ENCODE measurements at regions not wholly inside any gene's neighbourhood (a gene's known extent, or its start where the extent isn't known, plus 50 kb on each side); places are given as distances from the start of the nearest gene placed in this dataset.
"Not testable (repeated sequence)": the region's sequence is repeated elsewhere in the genome, so short reads cannot be mapped to it uniquely, and the experiment has no call there.

GRCh38 chr2:176922545-176922944, 290.0 kb upstream of the HNRNPA3 start:
- DNase-seq (ENCODE audit: low read depth), result not testable (repeated sequence)

GRCh38 chr2:176923205-176923604, 289.4 kb upstream of the HNRNPA3 start:
- no peak for DNase-seq (ENCODE audit: low read depth)

GRCh38 chr2:176924909-176925534, 287.6 kb upstream of the HNRNPA3 start:
- no peak for DNase-seq (ENCODE audit: low read depth)

GRCh38 chr2:176926453-176926852, 286.1 kb upstream of the HNRNPA3 start:
- DNase-seq (ENCODE audit: low read depth), result no peak

GRCh38 chr2:176929387-176929786, 283.2 kb upstream of the HNRNPA3 start:
- DNase-seq (ENCODE audit: low read depth), result not testable (repeated sequence)

- no peak for DNase-seq (ENCODE audit: low read depth)
Observed at GRCh38 chr2:176931588-176932563, 280.7 kb upstream of the HNRNPA3 start.

- no peak for DNase-seq (ENCODE audit: low read depth)
Observed at GRCh38 chr2:176934131-176934530, 278.5 kb upstream of the HNRNPA3 start.

- DNase-seq (ENCODE audit: low read depth), result no peak
Observed at GRCh38 chr2:176934869-176935415, 277.7 kb upstream of the HNRNPA3 start.

GRCh38 chr2:176935543-176936102, 277.0 kb upstream of the HNRNPA3 start:
- DNase-seq (ENCODE audit: low read depth), result no peak

GRCh38 chr2:176936410-176936809, 276.2 kb upstream of the HNRNPA3 start:
- DNase-seq (ENCODE audit: low read depth), result no peak

GRCh38 chr2:176944998-176945397, 267.6 kb upstream of the HNRNPA3 start:
- no peak for DNase-seq (ENCODE audit: low read depth)

- DNase-seq (ENCODE audit: low read depth), result no peak
Observed at GRCh38 chr2:176947754-176948153, 264.8 kb upstream of the HNRNPA3 start.

- DNase-seq (ENCODE audit: low read depth), result not testable (repeated sequence)
Observed at GRCh38 chr2:176951218-176951617, 261.4 kb upstream of the HNRNPA3 start.

- no peak for DNase-seq (ENCODE audit: low read depth)
Observed at GRCh38 chr2:176956791-176957190, 255.8 kb upstream of the HNRNPA3 start.

GRCh38 chr2:176959614-176960013, 253.0 kb upstream of the HNRNPA3 start:
- no peak for DNase-seq (ENCODE audit: low read depth)

GRCh38 chr2:176960061-176960460, 252.5 kb upstream of the HNRNPA3 start:
- no peak for DNase-seq (ENCODE audit: low read depth)

GRCh38 chr2:176960736-176961520, 251.7 kb upstream of the HNRNPA3 start:
- DNase-seq (ENCODE audit: low read depth), result no peak

- no peak for DNase-seq (ENCODE audit: low read depth)
Observed at GRCh38 chr2:176961775-176962619, 250.6 kb upstream of the HNRNPA3 start.

- DNase-seq (ENCODE audit: low read depth), result no peak
Observed at GRCh38 chr2:176963568-176964287, 248.9 kb upstream of the HNRNPA3 start.

- DNase-seq (ENCODE audit: low read depth), result no peak
Observed at GRCh38 chr2:176967911-176968450, 244.6 kb upstream of the HNRNPA3 start.

All from stimulated activated CD8-positive, alpha-beta memory T cell treated with anti-CD3 and anti-CD28 coated beads, Interleukin-12 subunit alpha, Interleukin-12 subunit beta, amount 100 ng/mL, for 4 hours (primary cell).